ENCODE measurements at regions not wholly inside any gene's neighbourhood (a gene's known extent, or its start where the extent isn't known, plus 50 kb on each side); places are given as distances from the start of the nearest gene placed in this dataset.

DNA sequence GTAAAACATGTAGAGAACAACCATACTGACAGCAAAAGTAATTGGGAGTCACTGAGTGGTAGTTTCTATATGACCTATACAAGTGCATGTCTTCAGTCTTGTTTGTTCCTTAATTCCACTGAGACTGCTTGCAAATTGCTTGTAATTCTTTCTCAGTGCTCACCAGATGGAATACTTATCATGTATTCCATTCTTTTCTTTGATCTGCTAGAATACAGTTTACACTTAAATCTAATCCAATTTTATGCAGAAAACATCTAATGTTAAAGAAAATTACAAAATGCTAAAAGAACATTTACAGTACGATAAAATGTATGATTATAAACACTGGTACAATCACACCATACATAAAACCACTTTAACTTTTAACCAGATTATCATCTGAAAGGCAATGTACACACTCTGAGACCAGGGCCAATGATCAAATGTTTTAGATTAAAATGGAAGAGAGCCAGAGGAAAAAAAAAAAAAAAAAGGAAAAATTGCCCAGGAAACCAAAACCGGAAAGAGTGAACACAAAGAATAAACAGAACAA lies 741.4 kb downstream of the FAT4 start:
- TF ChIP-seq, protein P1, sequence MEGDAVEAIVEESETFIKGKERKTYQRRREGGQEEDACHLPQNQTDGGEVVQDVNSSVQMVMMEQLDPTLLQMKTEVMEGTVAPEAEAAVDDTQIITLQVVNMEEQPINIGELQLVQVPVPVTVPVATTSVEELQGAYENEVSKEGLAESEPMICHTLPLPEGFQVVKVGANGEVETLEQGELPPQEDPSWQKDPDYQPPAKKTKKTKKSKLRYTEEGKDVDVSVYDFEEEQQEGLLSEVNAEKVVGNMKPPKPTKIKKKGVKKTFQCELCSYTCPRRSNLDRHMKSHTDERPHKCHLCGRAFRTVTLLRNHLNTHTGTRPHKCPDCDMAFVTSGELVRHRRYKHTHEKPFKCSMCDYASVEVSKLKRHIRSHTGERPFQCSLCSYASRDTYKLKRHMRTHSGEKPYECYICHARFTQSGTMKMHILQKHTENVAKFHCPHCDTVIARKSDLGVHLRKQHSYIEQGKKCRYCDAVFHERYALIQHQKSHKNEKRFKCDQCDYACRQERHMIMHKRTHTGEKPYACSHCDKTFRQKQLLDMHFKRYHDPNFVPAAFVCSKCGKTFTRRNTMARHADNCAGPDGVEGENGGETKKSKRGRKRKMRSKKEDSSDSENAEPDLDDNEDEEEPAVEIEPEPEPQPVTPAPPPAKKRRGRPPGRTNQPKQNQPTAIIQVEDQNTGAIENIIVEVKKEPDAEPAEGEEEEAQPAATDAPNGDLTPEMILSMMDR (IDR thresholded peaks at IDR 0.05; ENCODE audit: low read depth, low read length, missing control alignments), result no peak
- H3K4me3 ChIP-seq (ENCODE audit: low read depth, low read length), result no peak overlapping the region
- no peak overlapping the region for H3K27ac ChIP-seq
- in situ Hi-C loops (cut with HindIII; ENCODE audit: low pct_ligation_motif_present, low sequenced_read_pairs), result no loop called here
- no peaks in the 10 kb centered on the region for H3K27me3 ChIP-seq (replicated peaks)
- no peaks in the 10 kb centered on the region for H3K36me3 ChIP-seq (replicated peaks)
- DNase-seq, result no peak

DNA sequence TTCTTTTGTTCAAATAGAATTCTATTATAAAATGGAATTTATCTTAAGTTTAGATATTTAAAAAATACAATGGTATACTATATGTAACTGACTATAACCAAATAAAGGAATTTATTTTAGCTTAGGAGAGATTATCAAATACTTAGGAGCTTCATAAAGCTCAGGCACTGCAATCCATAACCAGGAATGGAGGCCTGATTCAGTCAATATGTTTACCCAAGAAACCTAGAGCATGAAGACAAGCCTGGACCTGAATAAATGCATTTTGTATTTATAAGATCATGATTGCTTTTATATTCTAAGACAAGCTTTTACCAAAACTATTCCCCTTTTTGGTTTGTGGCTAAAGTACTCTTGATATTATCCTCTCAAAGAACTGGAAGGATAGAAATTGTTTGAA lies 742.6 kb downstream of the FAT4 start:
- Histone ChIP-seq H3K27me3 (replicated peaks) (no peaks in the 10 kb centered on the region), H3K27ac (no peak overlapping the region), H3K4me3 (ENCODE audit: low read depth, low read length) (no peak overlapping the region), H3K36me3 (replicated peaks) (no peaks in the 10 kb centered on the region)
- no peak for DNase-seq
- TF ChIP-seq, protein P1 (IDR thresholded peaks at IDR 0.05; ENCODE audit: low read depth, low read length, missing control alignments), result no peak
- in situ Hi-C loops (cut with HindIII; ENCODE audit: low pct_ligation_motif_present, low sequenced_read_pairs), result no loop called here

DNA sequence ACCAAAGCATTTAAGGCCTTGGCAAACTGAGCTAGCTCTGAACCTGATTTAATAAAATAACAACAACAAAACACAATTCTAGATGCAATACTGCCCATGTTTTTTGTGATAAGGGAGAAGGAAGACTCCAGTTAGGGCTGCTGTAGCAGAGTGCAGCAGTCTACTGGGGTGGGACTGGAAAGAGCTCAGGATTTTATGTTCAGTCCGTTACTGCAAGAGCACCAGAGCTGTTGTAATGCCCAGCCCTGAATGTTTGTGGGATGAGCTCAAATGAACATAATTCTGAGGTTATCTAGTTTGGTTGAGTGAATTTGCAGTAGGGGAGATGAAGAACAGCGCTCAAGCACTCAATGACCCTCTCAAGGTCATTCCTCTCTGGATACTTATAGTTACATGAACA lies 743.8 kb downstream of the FAT4 start:
- H3K4me3 ChIP-seq (ENCODE audit: low read depth, low read length), result no peak overlapping the region
- no peak overlapping the region for H3K27ac ChIP-seq
- no peaks in the 10 kb centered on the region for H3K27me3 ChIP-seq (replicated peaks)
- H3K36me3 ChIP-seq (replicated peaks), result no peaks in the 10 kb centered on the region
- in situ Hi-C loops (cut with HindIII; ENCODE audit: low pct_ligation_motif_present, low sequenced_read_pairs), result no loop called here
- DNase-seq, result no peak
- TF ChIP-seq, protein P1 (IDR thresholded peaks at IDR 0.05; ENCODE audit: low read depth, low read length, missing control alignments), result no peak

DNA sequence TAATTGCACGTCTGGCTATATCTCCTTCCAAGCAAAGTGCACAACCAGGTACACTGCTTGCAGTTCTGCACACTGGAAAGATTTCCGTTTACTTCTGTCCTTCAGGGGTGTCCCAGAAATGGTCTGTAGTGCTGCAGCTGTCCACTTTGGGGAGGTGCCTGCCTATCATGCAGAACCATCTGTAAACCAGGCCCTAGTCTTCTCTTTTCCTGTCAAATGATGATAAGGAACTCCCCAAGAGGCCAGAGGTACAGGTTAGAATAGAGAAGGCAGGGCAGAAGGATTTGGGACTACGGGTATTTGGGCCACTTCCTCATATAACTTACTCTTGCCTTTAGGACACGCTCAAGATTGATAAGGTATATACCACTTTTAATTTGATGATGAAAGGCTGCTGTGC lies 746.9 kb downstream of the FAT4 start:
- no peaks in the 10 kb centered on the region for H3K27me3 ChIP-seq (replicated peaks)
- no peak overlapping the region for H3K4me3 ChIP-seq (ENCODE audit: low read depth, low read length)
- H3K36me3 ChIP-seq (replicated peaks), result no peaks in the 10 kb centered on the region
- TF ChIP-seq, protein P1 (IDR thresholded peaks at IDR 0.05; ENCODE audit: low read depth, low read length, missing control alignments), result no peak
- H3K27ac ChIP-seq, result no peak overlapping the region
- in situ Hi-C loops (cut with HindIII; ENCODE audit: low pct_ligation_motif_present, low sequenced_read_pairs), result no loop called here
- no peak for DNase-seq

DNA sequence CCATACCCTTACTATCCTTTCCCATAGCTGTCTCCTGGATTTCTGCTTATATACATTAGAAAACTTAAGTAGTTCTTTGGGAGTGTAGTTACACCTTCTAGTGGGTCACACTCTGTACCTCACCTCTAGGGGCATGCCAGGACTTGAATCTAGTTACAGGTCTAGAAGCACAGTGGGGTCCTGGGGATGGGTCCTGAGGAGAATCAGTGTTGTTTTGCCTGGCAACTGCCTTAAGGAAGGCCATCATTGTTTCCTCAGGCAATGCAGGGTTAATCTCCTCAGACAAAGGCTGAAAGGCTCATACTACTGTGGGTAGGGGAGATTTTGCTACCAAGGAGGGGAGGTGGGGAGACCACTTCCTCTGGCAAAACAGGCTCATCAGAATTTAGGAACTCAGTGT lies 750.3 kb downstream of the FAT4 start:
- TF ChIP-seq, protein P1 (IDR thresholded peaks at IDR 0.05; ENCODE audit: low read depth, low read length, missing control alignments), result no peak
- no peak for DNase-seq
- no peak overlapping the region for H3K27ac ChIP-seq
- H3K36me3 ChIP-seq (replicated peaks), result no peaks in the 10 kb centered on the region
- no peaks in the 10 kb centered on the region for H3K27me3 ChIP-seq (replicated peaks)
- H3K4me3 ChIP-seq (ENCODE audit: low read depth, low read length), result no peak overlapping the region
- in situ Hi-C loops (cut with HindIII; ENCODE audit: low pct_ligation_motif_present, low sequenced_read_pairs), result no loop called here
